Choroid plexus epithelial cell (primary cell): ENCODE measurements at regions not wholly inside any gene's neighbourhood (a gene's known extent, or its start where the extent isn't known, plus 50 kb on each side); places are given as distances from the start of the nearest gene placed in this dataset.

Experiments used
- DNase-seq: peaks from one replicate; pipeline ENCODE4 v3.0.0-alpha.2; 2010; ENCODE audit warnings: low read depth
- H3K4me3 ChIP-seq: 2 replicates; pipeline ENCODE4 v1.5.1; 2011; ENCODE audit warnings: low read depth, mild to moderate bottlenecking, control low read depth, low read length, moderate library complexity
- CTCF ChIP-seq: conservative IDR thresholded peaks from 2 replicates; pipeline ENCODE4 v1.5.1; 2011; ENCODE audit warnings: low read depth, mild to moderate bottlenecking, control low read depth, inconsistent platforms, low read length, moderate library complexity

GRCh38 chr12:90076851-90077319, 368.2 kb upstream of the ATP2B1 start:
- no peak for DNase-seq
- TF ChIP-seq CTCF = no peak
- no peak overlapping the region for H3K4me3 ChIP-seq

GRCh38 chr12:90075685-90076084, 367.0 kb upstream of the ATP2B1 start:
- TF ChIP-seq CTCF = no peak
- H3K4me3 ChIP-seq = no peak overlapping the region
- no peak for DNase-seq

- TF ChIP-seq CTCF = no peak
- DNase-seq = no peak
- no peak overlapping the region for H3K4me3 ChIP-seq
These were observed 365.4 kb upstream of the ATP2B1 start for GRCh38 chr12:90074086-90074485.

GRCh38 chr12:90071996-90072395, 363.4 kb upstream of the ATP2B1 start:
- no peak overlapping the region for H3K4me3 ChIP-seq
- TF ChIP-seq CTCF = no peak
- no peak for DNase-seq

GRCh38 chr12:90069711-90070110, 361.1 kb upstream of the ATP2B1 start:
- no peak for TF ChIP-seq CTCF
- H3K4me3 ChIP-seq = no peak overlapping the region
- no peak for DNase-seq

- no peak for DNase-seq
- TF ChIP-seq CTCF = no peak
- no peak overlapping the region for H3K4me3 ChIP-seq
These were observed 359.2 kb upstream of the ATP2B1 start for GRCh38 chr12:90067791-90068190.
